ENCODE measurements at regions not wholly inside any gene's neighbourhood (a gene's known extent, or its start where the extent isn't known, plus 50 kb on each side); places are given as distances from the start of the nearest gene placed in this dataset.

- no peak for TF ChIP-seq CTCF (IDR thresholded peaks at IDR 0.05; ENCODE audit: unreplicated experiment in 3 of 3)
- Mint-ChIP-seq H3K9me3 (no peaks in the 10 kb centered on the region), H3K4me3 (no peak overlapping the region), H3K27me3 (ENCODE audit: low read depth) (no peaks in the 10 kb centered on the region), H3K4me1 (peaks cover 39% of the 10 kb centered on the region), H3K27ac (peak overlapping the region; percentile 23 to 66 (median 44)), H3K36me3 (ENCODE audit: low read depth) (no peaks in the 10 kb centered on the region)
Observed at GRCh38 chr2:204030322-204030721, 93.8 kb downstream of the ICOS start.

- Mint-ChIP-seq H3K27ac (peak overlapping the region; percentile 14 to 66 (median 44)), H3K27me3 (ENCODE audit: low read depth) (no peaks in the 10 kb centered on the region), H3K36me3 (ENCODE audit: low read depth) (no peaks in the 10 kb centered on the region), H3K4me3 (no peak overlapping the region), H3K4me1 (peaks cover 34% of the 10 kb centered on the region), H3K9me3 (no peaks in the 10 kb centered on the region)
- no peak for TF ChIP-seq CTCF (IDR thresholded peaks at IDR 0.05; ENCODE audit: unreplicated experiment in 3 of 3)
Observed at GRCh38 chr2:204031056-204031455, 94.5 kb downstream of the ICOS start.

- H3K36me3 Mint-ChIP-seq (ENCODE audit: low read depth) = no peaks in the 10 kb centered on the region
- peak overlapping the region in 2 of 3 experiments; percentile 26 to 66 for H3K27ac Mint-ChIP-seq
- no peak for TF ChIP-seq CTCF (IDR thresholded peaks at IDR 0.05; ENCODE audit: unreplicated experiment in 3 of 3)
- no peak overlapping the region for H3K4me3 Mint-ChIP-seq
- no peaks in the 10 kb centered on the region for H3K9me3 Mint-ChIP-seq
- no peaks in the 10 kb centered on the region for H3K27me3 Mint-ChIP-seq (ENCODE audit: low read depth)
- peaks cover 25% of the 10 kb centered on the region for H3K4me1 Mint-ChIP-seq
Observed at GRCh38 chr2:204032301-204032700, 95.7 kb downstream of the ICOS start.

GRCh38 chr2:204033611-204034495, 97.3 kb downstream of the ICOS start:
- Mint-ChIP-seq H3K9me3 (no peaks in the 10 kb centered on the region), H3K36me3 (ENCODE audit: low read depth) (no peaks in the 10 kb centered on the region), H3K27ac (no peak overlapping the region), H3K4me1 (peaks cover 25% of the 10 kb centered on the region), H3K4me3 (no peak overlapping the region), H3K27me3 (ENCODE audit: low read depth) (no peaks in the 10 kb centered on the region)
- TF ChIP-seq CTCF (IDR thresholded peaks at IDR 0.05; ENCODE audit: unreplicated experiment in 3 of 3) = no peak

- H3K4me1 Mint-ChIP-seq = peaks cover 17% of the 10 kb centered on the region
- no peaks in the 10 kb centered on the region for H3K27me3 Mint-ChIP-seq (ENCODE audit: low read depth)
- H3K9me3 Mint-ChIP-seq = peaks cover 2% of the 10 kb centered on the region
- no peak overlapping the region for H3K4me3 Mint-ChIP-seq
- H3K27ac Mint-ChIP-seq = no peak overlapping the region
- no peak for TF ChIP-seq CTCF (IDR thresholded peaks at IDR 0.05; ENCODE audit: unreplicated experiment in 3 of 3)
- H3K36me3 Mint-ChIP-seq (ENCODE audit: low read depth) = peaks cover 3% of the 10 kb centered on the region
Observed at GRCh38 chr2:204036706-204037105, 100.1 kb downstream of the ICOS start.

- no peak for TF ChIP-seq CTCF (IDR thresholded peaks at IDR 0.05; ENCODE audit: unreplicated experiment in 3 of 3)
- Mint-ChIP-seq H3K27me3 (ENCODE audit: low read depth) (no peaks in the 10 kb centered on the region), H3K4me1 (peaks cover 12% of the 10 kb centered on the region), H3K36me3 (ENCODE audit: low read depth) (peaks cover 3% of the 10 kb centered on the region), H3K4me3 (no peak overlapping the region), H3K9me3 (peaks cover 2% of the 10 kb centered on the region), H3K27ac (no peak overlapping the region)
Observed at GRCh38 chr2:204037286-204037685, 100.7 kb downstream of the ICOS start.

Data from nephron (organoid).